KBM-7 (cell line): ENCODE measurements at regions not wholly inside any gene's neighbourhood (a gene's known extent, or its start where the extent isn't known, plus 50 kb on each side); places are given as distances from the start of the nearest gene placed in this dataset.
A peak's percentile ranks its signal among the peaks of the same experiment; 100 is the strongest.

Source experiments
- DNase-seq: peaks from one replicate; pipeline ENCODE4 v3.0.0-alpha.2; 2015
- in situ Hi-C: fragments of 300-500 bp; cut with MboI; formaldehyde crosslinking; loops from 2 replicates; pipeline ENCODE4 v1.14.3; 2020; ENCODE audit warnings: low sequenced_read_pairs, low pct_unique_long_range_greater_than_20kb, mixed read lengths

DNA sequence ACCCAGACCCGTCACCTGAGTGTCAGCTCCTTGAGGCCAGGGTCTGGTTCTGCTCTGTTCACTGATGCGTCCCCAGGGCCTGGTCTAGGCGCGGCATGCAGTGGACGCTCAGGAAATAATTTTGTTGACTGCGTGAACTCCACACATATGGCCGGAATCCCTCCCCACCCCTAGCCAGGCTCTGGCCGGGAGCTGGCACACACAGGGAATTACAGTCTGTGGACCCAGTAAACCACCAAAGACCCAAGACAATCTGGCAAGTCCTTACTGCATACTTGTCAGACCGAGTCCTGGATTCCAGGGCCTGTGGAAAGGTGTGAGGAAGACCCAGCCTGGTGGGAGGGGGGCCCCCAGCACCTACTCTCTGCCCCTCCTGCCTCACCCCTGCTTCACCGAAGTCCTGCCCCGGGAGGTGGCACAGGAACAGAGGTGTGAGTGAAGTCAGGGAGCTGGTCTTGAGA lies 113.0 kb upstream of the IER5L start:
- in situ Hi-C loops = no loop called here
- DNase-seq = no peak

DNA sequence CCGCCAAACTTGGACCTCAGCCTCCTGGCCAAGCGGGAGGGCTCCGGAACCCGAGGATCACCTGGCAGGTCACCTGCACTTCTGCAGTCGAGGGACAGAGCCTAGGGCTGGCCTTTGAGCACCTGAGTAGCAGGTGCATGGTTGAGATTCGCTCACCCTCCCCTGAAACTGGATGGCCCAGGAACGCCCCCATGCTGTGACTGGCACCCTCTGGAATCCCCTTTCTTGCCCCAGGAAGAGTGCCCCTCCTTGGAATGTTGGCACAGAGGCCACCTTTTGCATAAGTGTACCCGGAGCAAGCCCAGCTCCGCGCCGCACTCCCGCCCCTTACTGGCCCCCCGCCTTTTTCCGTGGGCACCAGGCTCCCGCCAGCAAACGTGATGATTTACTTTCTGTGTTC lies 112.5 kb upstream of the IER5L start:
- no peak for DNase-seq
- in situ Hi-C loops = no loop called here

- in situ Hi-C loops = no loop called here
These were observed 111.8 kb upstream of the IER5L start for GRCh38 chr9:129289883-129290282.

DNA sequence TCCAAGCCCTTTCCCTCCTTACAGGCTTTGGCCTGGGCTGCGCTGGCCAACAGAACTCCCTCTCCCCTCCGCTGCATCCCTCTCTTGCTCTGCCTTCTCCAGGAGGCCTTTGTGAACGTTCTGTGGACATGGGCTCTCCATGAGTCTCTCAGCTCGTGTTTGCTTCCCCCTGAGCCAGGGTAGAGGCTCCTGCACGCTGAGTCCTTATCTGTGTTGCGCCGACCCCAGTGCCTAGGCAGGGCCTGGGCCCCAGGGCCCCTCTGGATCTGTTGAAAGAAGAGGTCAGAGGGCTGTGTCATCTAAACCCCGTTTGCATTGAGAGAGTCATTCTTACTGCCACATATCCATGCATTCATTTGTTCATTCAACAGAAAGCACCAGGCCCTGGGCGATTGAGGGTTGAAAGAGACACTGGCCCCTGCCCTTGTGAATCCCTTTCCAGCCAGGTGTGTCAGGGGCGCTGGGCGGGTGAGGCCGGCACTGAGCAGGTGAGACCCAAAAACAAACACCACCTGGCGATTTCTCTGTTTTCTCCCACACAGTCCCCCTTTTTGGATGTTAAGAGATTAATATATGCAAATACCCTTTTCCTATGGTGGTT lies 111.2 kb upstream of the IER5L start:
- in situ Hi-C loops = no loop called here
- DNase-seq = no peak

More at GRCh38 chr9:129289883-129290282, 111.8 kb upstream of the IER5L start:
- DNase-seq = no peak

- no peak for DNase-seq
- in situ Hi-C loops = no loop called here
These were observed 109.7 kb upstream of the IER5L start for GRCh38 chr9:129287619-129288305.

DNA sequence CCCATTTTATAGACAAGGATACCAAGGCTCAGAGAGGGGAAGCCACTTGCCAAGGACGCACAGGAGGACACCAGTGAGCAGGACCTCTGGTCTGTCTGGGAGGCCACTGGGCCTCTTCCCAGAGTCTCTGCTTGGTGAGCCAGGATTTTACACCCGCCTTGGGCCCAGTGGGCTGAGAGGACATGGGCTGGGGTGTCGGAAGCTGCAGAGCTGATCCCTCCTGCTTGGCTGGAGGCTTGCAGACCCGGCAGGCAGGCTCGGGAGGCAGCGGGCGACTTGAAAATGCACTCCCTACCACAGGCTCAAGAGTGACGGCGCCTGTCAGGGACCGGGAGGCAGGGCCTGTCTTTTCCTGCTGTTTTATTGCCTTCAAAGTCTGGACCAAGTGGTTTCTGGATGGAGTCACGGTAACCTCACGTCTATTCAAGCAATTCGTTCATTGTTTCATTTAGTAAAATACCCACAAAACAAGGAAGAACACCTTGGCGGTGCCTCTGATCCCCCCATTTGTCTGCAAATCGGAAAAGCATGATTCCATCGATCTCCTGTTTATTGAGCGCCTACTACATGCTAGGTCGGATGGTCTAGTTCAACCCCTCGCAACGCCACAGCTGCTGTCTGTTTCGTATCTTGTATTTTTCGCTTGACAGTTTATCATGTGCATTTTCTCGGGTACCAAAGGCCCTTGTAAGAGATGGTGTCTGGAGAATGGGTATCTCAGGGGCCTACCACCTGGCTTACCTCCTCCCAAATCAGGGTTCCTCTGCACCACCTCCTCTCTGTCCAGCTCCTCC lies 108.1 kb upstream of the IER5L start:
- no peak for DNase-seq
- in situ Hi-C loops = no loop called here

DNA sequence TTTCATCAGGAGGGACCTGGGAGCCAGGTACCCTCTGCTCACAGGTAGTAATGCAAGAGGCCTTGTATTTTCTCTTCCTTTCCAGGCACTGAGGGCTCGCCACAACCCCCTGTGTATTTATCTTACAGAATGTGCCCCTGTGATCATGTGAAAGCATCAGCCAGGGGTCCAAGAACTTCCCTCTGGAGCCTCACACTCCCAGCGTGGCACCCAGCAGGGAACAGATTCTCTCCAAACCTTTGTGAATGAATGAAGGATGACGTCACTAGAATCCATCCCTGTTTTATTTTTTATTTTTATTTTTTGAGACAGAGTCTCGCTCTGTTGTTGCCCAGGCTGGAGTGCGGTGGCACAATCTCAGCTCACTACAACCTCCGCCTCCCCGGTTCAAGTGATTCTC lies 107.3 kb upstream of the IER5L start:
- DNase-seq = no peak
- in situ Hi-C loops = no loop called here

DNA sequence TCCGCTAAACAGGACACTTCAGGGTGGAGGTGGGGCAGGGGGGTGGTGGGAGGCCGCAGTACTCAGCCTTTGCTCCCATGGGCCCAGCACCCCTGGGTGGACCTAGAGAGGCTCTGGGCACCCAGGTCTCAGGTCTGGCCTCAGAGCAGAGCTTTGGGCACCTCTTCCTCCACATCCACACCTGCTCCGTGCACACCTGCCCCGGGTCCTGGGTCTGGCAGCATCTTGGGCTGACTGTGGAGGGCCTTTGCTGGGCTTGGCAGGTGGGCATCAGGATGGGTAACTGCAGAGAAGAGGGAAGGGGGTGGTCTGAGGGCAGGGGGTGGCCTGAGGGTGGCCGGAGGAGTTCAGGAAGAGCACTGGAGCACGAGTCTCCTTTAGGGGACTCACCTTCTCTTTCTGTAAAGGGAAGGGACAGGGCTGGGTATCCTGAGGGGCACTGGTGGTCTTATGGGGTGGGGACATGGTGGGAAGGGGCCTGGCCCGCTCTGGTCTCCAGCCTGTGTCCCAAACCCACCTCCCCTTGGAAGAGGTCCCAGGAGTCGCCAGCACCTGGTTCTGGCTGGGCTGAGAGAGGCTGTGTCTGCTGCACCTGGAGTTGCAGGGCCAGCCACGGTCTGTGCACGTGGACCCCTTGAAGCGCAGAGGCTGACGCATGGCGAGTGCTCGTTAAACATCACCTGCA lies 106.7 kb upstream of the IER5L start:
- in situ Hi-C loops = no loop called here
- no peak for DNase-seq

GRCh38 chr9:129283705-129284606 lies 105.9 kb upstream of the IER5L start:
- in situ Hi-C loops = no loop called here

DNA sequence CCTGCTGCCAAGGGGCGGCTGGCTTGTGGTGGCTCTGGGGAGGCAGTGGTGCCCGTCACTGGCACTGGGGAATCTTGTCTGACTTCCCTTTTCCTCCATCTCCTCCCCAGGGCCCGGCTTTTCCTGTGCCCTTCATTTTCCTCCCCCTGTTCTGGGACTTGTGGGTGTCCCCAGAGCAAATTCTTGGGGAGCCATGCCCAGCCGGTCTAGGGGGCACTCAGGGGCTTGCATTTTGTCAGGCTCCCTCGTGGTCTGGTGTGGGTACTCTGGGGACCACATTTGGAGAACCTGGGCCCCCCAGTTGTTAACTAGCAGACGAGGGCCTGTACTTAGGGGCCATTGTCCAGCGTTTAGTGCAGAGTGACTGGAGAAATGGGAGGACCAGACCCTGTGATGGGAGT lies 105.2 kb upstream of the IER5L start:
- in situ Hi-C loops = no loop called here

More at GRCh38 chr9:129283705-129284606, 105.9 kb upstream of the IER5L start:
- no peak for DNase-seq

DNA sequence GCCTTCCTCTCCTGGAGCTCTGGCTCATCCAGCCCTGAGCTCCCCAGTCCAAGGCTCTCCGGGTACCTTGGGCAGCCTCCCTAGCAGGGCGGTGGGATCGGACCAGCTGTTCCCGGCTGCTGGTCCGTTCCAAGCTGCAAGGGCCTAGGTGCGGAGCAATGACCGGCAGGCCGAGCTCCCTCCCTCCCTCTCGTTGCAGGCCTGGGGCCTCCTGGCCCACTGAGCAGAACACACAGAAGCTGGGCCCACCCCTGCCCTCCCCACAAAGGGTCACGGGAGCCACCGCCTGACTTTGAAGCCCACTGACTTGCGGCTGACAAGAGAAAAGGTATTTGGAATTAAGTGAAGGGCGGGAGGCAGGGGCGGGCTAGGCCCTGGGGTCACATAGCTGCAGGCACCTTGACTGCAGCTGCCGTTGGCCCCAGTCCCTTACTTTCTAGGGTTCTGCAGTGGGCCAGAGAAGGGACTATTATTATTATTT lies 104.7 kb upstream of the IER5L start:
- in situ Hi-C loops = no loop called here
- DNase-seq = no peak

More for the DNA sequence above, 105.2 kb upstream of the IER5L start:
- no peak for DNase-seq

DNA sequence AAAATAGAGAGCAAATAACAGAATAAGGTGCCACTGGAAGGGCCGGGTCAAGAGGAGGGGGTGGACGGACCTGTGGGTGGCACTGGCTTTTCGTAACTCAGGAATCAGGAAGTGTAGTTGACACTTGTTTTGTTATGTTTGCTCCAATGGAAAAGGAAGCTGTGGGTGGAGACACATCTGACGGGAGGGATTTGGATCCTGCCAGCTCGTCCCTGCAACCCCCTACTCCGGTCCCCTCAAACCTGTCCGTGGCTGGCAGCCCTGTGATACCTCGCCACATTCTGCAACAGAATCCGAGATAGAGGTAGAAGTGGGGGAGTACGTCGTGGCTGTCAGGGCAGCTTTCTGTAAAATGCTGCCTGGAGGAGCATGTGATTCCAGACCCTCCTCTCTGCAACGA lies 104.2 kb upstream of the IER5L start:
- peak; percentile 53 for DNase-seq
- in situ Hi-C loops = no loop called here

DNA sequence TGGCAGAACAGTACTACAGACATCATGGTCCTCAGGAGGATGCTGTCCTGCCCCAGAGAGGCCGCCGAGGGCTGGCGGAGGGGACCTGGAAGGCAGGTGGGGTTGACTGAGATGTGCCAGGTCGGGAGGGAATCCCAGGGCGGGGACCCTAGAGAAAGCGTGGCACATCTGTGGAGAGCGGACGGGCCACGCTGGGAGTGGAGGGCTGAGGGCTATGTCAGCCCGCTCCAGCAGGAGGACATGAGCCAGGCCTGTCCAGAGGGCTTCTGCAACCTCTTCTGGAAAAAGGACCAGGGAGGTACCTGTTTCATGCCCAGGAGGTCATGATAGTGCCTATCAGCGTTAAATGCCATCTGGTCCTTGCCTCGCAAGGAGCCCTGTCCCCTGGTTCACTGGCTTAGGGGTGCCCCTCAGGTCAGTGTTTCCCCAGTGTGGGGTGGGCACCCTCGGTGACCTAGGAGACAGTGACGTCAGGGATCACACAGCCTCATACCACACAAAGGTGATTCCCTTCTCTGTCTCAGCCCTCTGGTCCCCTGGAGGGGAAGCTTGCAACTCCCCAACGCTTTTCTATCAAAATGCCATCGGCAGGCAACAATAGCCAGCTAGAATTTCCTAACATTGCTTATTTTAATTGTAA lies 103.6 kb upstream of the IER5L start:
- in situ Hi-C loops = no loop called here
- DNase-seq = no peak

DNA sequence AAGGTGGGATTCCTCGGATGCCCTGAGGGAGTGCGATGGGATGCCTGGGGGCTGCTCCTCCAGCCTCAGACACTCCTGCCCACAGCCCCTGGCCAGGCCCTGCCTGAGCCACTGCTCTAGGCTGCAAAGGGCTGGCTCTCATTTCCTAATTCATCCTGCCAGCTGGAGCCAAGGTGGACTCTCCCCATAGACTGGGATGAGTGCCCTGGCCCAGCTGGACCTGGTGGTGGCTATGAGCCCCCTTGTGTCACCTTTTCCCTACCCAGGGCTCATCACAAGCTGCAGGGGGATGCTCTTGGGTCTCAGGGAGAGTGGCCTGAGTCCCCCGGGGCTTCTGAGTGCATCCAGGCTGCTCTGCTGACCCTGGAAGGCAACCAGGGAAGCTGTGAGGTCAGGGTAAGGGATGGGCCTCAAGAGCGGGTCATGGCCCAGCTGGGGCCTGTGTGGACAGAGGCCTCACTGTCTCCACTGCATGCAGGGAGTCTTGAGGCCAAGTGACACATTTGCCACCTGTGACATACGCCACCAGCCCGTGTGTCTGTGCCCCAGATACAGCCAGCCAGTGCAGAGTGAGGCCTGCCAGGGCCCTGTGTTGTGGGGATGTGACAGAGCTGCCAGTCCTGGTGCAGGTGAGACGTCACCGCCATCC lies 102.7 kb upstream of the IER5L start:
- in situ Hi-C loops = no loop called here
- DNase-seq = no peak

DNA sequence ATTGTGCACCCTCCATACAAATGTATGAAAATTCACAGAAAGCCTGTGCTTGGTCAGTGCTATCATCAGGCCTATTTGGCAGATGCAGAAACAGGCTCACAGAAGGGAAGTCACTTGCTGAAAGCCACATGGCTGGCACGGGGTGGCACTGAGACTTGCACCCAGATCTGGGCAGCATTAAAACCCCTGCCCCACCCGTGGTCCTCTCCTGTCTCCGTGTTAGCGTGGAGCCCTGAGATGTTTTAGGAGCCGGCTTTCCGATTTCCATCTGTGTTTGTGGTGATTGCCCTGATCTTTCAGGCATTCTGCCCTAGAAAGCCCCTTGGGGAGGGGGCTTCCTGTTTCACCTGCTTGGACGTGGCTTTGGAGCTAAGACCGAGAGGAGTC lies 102.2 kb upstream of the IER5L start:
- DNase-seq = no peak
- in situ Hi-C loops = no loop called here

GRCh38 chr9:129278391-129279237 lies 100.6 kb upstream of the IER5L start:
- in situ Hi-C loops = no loop called here
- no peak for DNase-seq
